GM19395 (cell line): ENCODE measurements at regions not wholly inside any gene's neighbourhood (a gene's known extent, or its start where the extent isn't known, plus 50 kb on each side); places are given as distances from the start of the nearest gene placed in this dataset.
"Not testable (repeated sequence)": the region's sequence is repeated elsewhere in the genome, so short reads cannot be mapped to it uniquely, and the experiment has no call there.

Source experiments
- ATAC-seq: cut with Tn5 transposase; IDR thresholded peaks from one replicate; pipeline ENCODE4 v1.9.1; 2021; ENCODE audit warnings: mild to moderate bottlenecking, moderate library complexity; ENCODE audit not compliant: unreplicated experiment

GRCh38 chr6:169918954-169919549 is 167.6 kb downstream of the ERMARD start:
- no peak for ATAC-seq

DNA sequence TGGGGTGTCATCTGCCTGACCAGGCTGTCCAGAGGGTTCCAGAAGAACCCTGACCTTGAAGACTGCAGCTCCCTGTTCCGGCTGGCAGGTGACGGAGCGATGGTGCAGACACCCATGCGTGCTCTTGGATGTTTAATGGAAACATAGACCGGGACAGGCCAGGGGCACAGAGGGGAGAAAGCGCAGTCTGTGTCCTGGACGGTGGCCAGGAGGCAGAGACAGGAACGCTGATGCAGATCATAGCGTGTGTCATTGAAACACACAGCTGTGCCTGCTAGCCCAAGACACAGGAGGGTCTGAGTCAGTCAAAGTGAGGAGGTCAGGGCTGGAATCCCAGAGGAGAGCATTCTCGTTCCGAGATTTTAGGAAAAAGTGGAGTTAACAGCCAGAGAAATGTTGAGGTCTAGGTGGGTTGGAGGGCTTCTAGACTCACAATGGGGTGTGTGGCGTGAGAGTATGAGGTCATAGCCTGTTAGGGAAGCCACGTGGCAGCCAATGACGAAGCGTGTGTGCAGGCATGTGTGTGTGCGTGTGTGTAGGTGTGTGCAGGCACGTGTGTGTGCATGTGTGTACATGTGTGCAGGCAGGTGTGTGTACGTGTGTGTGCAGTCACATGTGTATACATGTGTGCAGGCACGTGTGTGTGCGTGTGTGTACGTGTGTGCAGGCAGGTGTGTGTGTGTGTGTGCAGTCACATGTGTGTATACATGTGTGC is 167.0 kb downstream of the ERMARD start:
- no peak for ATAC-seq

- ATAC-seq, result no peak
These were observed 165.7 kb downstream of the ERMARD start for GRCh38 chr6:169917153-169917552.

- ATAC-seq, result no peak
These were observed 164.5 kb downstream of the ERMARD start for GRCh38 chr6:169915769-169916550.

DNA sequence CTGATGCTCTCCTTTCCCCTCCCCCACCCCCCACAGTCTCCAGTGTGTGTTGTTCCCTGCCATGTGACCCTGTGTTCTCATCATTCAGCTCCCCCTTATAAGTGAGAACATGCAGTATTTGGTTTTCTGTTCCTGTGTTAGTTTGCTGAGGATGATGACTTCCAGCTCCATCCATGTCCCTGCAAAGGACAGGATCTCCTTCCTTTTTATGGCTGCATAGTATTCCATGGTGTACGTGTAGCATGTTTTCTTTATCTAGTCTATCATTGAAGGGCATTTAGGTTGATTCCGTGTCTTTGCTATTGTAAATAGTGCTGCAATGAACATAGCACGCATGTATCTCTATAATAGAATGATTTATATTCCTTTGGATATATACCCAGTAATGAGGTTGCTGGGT is 162.3 kb downstream of the ERMARD start:
- ATAC-seq, result not testable (repeated sequence)

GRCh38 chr6:169913096-169913638 is 161.7 kb downstream of the ERMARD start:
- ATAC-seq, result no peak

GRCh38 chr6:169912266-169913095 is 161.1 kb downstream of the ERMARD start:
- no peak for ATAC-seq

DNA sequence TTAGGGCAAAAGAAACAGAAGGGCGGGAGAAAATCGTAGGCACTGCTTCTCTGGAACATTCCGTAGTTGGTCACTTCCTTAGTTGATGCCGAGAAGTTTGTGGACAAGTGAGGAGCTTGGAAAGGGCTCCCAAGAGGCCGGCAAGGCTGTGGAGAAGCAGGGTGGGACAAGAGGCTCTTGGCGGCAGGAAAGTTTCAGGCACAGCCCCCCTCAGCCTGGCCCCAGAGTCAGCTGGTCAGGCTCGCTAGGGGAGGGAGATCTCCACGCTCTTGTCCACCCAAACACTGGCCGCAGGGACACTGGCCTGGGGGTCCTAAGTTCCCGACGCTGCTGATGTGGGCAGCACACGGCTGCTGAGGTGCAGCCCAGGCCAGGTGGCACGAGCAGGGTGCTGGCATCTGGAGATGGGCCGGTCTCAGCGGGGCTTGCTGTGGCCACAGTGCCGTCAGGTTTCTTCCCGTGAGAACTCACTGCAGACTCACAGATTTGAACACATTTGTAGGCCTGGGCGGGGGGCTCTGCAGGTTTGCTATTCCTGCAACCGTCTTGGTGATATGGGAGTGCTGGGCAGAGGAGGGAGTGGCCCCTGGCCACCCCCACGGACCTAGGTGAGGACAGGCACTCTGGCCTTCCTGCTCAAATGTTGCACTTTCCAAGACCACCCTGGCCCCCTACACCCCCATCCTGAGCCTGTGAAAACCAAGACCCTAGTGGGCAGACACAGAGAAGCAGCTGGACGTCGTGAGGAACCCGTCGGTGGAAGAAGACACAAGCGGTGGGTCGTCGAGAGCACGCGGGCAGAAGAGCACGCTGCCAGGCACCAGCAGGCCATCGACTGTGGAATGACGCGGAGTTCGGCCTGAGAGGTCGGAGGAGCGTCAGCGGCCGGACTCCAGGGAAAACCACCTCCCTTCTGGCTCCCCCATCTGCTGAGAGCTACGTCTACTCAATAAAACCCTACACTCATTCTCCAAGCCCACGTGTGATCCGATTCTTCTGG is 160.1 kb downstream of the ERMARD start:
- no peak for ATAC-seq

DNA sequence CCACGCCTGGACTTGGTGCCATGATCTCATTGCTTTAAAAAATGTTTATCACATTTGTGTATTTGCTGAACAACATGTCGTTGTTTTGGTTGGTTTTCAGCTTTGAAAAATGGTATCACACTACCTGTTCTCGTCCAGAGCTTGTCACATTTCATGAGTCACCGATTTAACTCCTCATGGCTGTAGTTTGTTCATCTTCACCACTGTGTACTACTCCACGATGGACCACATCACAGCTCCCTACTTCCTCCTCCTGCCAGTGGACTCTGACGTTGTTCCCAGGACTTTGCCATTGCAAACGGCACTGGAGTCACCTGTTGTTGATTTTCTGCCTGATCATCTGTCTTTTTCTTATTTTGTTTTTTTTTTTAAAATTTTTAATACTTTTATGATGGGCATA is 157.7 kb downstream of the ERMARD start:
- ATAC-seq, result no peak

GRCh38 chr6:169908403-169908933 is 157.0 kb downstream of the ERMARD start:
- no peak for ATAC-seq

- no peak for ATAC-seq
These were observed 156.1 kb downstream of the ERMARD start for GRCh38 chr6:169907419-169908115.

DNA sequence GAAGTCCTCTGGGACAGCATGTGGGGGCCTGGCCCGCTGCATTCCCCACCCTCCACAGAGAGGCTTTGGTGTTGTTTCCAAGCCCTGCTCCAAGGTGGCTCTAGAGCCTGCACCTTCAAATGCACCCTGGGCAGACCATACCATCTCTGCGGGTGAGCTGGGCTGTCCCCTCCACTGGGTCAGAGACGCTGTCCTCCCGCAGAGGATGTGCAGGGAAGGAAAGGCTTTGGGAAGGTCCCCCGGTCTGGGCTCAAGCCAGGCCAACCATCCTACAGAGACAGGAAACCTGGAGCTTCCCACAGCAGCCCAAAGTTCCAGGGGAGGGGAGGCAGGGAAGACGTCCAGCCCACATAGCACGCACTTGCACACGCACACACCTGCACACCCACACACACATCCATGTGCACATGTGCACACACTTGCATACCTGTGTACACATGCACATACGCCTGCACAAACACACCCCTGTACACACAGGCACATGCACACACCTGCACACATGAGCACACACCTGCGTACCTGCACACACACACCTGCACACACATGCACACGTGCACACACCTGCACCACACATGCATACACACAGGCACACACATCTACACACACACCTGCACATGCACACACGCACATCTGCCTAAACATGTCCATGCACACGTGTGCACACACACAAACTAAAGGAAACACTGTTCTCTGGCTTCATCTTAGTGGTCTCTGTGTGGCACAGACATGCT is 155.4 kb downstream of the ERMARD start:
- ATAC-seq, result no peak

- no peak for ATAC-seq
These were observed 154.7 kb downstream of the ERMARD start for GRCh38 chr6:169906004-169906687.

- no peak for ATAC-seq
These were observed 153.8 kb downstream of the ERMARD start for GRCh38 chr6:169905041-169905807.

DNA sequence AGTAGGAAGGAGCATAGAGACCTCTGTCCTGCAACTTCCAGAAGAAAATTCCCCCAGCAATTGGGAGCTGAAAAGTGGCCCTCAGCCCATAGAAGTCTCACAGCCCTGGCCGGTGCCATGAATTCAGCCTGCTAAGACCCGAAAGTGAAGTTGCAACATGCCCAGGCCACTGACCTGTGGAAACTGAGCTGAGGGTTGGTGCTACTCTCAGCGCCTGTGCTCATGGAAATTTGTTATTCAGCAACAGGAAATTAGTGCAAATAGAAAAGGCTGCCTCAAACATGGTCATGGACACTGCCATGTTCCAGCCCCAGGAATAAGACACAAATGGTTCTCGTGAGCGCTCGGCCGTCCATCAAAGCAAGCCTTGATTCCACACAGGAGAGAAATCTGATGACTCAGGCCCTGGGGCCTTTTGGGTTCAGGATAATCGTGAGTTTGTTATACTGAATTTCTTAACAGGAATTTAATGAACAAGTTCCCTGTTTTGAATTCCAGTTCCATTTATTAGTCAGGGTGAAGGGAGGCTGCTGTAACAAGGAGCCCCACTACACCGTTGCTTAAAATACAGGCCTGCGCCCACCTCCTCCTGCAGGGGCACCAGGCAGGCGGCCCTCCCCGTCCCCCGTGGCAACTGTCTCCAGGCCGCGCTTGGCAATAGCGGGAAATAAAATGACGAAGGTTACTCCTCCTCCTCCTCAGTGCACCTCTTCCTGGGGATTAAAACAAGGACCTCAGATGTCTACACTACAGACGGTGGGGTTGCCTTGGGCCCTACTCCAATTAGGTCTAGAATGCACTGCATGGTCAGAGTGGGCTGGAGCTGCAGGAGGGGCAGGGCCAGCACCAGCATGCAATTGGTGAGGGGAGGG is 152.9 kb downstream of the ERMARD start:
- ATAC-seq, result no peak

- no peak for ATAC-seq
These were observed 151.7 kb downstream of the ERMARD start for GRCh38 chr6:169903122-169903521.
